Iris pigment epithelial cell (primary cell): ENCODE measurements at regions not wholly inside any gene's neighbourhood (a gene's known extent, or its start where the extent isn't known, plus 50 kb on each side); places are given as distances from the start of the nearest gene placed in this dataset.
A peak's percentile ranks its signal among the peaks of the same experiment; 100 is the strongest.

ENCODE experiments used
- DNase-seq: peaks from one replicate; pipeline ENCODE4 v3.0.0-alpha.2; 2011; ENCODE audit warnings: low read depth

DNA sequence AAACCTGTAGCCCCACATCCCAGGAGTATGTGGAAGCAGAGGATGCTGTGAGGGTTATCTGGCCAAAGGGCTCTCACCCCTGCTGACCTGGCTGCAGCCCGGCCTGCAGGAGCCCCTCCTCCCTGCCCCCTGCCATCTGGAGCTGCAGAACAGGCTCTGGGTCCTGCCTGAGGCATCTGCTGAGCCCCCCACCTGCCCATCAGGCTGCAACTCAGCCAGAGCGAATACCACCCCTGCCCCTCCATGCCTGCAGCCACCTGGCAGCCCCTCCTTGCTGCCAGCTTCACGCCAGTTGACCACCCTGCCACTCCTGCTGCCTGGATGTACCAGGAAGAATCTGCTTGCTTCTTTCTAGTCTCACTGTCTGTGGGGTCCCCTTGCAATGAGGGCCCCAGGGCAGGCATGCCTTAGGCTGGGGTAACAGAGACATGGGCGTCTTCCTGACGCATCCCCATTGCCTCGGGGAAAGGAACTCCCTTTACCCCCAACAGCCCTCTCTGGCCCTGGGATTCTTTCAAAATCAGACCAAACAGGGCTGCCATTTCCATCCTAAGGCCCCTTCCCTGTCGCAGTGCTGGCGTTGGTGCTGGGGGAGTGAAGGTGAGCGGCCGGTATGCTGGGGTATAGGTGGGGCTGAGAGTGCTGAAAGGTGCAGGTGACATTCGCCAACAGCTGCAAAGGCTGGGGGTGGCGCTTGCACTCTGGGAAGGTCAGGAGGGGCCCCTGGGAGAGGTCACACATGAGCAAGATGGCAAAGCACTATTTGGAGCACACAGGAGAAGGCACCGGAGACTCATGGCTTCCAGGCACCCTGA, 1334.6 kb downstream of the TBC1D22A start:
- DNase-seq = no peak

DNA sequence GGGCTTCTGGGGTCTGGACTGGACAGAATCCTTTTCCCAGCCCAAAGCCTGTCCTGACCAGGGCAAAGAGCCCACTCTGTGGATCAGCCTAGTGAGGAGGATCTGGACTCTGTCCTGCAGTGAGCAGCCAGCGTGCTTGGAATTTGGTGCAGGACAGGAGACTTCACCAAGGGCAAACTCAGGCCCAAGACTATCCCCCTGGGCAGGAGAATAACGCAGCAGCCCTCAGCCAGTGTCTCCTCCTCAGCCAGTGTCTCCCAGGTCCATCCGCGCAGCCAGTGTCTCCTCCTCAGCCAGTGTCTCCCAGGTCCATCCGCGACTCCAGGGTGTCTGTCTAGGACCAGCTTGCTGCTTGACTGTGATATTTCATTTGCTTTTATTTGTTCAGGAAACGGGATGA, 1334.0 kb downstream of the TBC1D22A start:
- no peak for DNase-seq

DNA sequence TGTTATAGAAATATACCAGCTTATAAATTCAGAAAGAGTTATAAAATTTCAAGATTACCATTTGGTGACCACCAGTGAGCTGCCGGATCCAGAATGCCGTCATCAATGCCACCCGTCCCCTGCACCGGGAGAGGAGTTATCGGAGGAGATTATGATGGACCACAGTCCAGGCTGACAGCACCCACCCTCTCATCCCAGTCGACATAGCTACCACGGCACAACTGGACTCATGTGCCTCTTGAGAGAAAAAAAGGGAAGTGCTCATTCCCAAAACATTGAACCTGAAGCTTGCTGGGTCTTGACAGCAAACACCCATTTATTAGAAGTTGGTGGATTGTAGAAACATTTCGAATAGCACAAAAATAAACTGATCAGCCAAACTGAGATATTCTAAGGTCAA, 1331.5 kb downstream of the TBC1D22A start:
- no peak for DNase-seq

DNA sequence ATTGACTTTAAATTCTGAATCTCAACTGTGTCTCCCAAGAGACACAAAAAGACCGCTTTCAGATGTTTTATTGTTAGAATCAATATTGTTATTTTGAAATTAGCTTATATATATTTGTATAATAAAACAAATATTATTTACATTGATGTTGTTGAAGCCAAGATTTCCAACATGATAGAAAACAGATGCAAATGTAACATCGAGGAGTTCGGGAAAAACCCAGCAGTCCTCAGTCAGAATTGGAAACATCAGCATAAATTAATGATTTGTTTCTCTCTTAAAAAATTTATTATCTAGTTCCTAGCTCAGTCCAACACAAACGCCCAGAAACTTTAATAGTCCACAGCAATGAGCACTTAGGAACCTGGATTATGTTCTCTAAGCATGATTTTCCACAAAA, 1330.4 kb downstream of the TBC1D22A start:
- DNase-seq = no peak

DNA sequence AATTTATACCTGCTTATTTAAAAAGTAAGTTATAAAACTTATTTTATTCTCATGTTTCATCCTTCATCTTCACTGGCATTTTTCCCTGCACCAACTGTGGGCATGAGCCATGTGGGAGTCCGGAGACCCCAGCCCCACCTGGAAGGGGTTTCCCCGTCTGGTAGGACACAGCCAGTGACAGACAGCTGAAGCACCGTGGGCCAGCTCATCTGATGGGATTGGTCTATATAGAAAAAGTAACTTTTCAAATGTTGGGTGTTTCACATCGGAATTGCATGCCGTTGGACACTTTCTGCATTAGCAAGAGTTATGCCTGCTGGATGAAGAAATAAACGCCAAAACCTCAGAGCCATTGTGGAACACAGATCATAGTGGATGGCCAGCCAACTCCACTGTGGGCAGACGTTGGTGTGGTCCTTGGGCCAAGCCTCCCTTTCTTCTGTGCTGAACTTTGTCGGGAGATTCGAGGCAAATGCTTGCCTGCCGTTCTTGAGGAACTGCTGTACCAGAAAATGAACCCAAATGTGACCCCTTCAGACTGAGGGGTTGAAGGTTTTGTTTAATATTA, 1329.3 kb downstream of the TBC1D22A start:
- no peak for DNase-seq

DNA sequence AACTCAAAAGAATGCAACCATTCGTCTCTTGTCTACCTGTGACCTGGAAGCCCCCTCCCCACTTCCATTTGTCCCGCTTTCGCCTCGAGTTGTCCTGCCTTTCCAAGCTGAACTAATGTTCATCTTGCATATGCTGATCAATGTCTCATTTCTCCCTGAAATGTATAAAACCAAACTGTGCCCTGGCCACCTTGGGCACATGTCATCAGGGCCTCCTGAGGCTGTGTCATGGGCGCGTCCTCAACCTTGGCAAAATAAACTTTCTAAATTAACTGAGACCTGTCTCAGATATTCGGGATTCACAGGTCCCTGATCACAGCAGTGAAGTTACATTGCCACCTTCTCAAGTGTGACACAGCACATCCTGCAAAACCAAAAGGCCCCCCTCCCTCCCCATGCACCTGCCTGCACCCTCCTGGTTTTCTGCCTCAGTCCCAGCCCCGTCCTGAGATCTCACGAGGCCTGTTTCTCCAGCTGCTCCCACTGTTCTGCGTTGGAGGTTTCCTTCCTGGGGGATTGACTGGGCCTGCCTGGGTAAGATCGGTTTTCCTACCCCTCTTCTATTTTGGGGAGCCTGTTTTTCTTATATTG, 1328.7 kb downstream of the TBC1D22A start:
- no peak for DNase-seq

DNA sequence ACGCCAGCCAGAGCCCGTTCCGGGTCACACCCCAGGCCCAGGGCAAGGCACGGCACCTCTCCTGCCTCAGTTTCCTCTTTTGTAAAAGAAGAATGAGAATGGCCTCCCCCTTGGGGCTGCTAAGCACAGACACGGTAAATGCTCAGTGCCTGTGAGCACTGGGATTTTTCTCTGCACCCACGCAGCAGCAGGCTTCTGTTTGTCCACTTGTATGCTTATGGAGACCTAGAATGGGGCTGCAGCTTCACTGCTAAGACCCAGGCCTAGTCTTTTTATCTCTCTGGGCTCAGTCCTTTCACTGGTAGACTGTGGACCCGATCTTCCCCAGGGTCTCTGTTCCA, 1327.9 kb downstream of the TBC1D22A start:
- DNase-seq = no peak

DNA sequence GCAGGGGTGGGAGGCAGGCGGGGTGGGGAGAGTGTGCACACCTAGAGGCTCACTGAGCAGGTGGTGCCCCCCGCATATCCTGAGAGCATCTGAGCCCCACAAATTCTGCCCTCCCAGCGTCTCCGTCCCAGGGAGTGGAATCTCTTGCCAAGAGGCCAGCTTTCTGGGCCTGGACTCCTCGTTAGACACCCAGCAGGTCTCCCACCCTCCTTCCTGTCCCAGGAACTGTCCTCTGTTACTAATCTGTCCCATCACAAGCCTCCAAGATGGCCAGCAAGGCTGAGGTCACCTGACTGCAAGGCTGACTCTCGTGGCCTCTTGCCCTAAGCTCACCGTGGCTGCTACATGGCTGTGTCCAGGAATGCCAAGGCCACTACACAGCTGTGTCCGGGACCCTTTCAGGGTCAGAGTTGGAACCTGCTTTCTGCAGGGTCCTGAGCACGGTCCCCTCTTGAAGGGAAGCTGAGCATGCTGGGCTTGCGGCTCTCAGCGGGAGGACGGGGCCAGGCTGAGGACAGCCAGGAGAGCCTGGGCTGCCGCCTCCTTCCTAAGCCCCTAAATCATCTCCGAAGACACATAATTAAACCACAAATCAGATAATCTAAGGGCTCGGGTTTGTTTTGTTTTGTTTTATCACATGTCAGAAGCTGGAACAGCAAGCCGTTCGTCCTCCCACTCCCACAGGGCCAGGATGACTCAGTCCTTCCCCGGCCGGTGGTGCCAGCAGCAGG, 1327.3 kb downstream of the TBC1D22A start:
- peak; percentile 27 for DNase-seq

DNA sequence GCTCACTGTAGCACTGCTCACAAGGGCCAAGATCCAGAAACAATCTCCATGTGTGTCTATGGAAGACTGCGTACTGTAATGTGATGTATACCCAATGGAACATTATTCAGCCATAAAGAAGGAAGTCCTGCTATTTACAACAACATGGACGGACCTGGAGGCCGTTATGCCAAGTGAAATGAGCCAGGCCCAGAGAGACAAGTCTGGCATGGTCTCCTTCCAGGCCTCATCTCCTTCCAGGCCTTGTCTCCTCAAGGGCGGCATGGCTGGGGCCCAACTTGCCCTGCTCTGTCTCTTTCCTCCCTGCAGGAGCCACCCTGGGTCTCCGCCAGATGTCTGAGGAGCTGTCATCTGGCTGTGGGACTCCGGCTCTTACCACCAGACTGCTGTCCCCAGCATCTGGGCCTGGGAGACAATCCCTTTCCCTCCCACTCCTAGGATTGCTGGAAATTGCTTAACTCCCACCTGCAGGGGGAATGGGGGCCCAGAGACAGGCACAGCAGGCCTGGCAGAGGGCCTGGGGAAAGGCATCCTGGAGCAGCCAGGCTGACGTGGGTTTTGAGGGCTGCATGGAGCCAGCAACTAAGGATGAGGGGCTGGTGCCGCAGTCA, 1326.6 kb downstream of the TBC1D22A start:
- no peak for DNase-seq

DNA sequence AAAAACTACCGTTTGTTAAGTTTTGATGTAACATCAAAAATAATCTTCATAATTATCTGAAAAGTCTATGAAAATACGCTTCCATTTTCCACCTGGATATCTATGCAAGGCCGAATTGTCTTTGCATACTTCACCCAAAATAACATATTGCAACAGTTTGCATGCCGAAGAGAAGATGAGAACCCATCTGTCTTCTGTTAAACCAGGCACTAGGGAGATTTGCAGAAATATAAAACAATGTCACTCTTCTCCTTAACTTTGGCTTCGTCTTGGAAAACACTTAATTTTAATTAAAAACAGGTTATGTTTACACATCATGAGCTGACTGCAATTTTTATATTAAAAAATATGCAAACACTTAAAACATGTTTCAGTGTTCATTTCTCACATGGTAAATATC, 1325.8 kb downstream of the TBC1D22A start:
- no peak for DNase-seq

DNA sequence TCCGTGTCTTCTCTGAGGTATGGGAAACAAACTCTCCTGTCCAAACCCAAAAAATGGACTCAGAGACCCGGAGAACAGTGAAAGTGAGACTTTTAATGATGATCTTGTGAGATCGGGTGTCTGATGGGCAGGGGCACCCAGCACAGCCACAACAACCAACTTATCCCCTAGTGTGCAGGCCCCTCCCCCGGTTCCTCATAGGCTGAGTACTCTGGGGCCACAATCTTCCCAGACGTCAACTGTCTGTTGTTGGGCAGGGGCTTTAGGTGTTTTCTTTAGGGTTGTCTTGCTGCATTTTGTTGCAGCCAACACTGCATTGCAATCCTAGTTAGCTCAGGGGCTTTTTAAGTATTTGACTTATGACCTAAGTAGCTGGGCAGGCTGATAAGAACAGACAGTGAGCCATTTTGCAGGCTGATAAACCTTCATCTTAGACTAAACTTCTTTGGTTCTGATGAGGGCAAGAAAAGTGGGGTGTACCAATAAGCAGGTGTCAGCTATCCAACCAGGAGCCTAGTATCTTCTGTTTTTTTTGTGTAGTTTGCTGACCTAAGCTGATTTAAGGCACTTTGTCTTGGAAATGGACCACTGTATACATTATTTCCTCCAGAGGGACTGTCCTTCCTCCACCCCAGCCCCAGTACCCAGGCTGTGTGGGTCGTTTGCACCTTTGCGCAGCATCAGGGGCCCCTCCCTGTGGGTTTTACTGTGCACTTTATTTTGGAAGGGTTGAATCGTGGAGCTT, 1323.6 kb downstream of the TBC1D22A start:
- no peak for DNase-seq

DNA sequence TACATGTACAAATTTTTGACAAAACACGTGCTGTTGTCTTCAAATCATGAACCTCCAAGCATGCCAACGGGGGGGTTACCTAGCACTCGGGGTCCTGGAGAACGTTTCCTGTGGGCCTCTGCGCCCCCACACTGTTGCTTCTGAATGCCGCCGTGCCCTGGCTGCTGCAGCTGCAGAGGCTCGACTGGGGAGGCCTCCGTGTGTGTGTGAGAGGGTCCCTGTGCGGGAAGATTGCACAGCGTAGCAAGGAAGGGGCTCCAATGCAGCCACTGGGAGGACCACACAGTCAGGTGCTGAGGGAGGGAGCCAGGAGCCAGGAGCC, 1322.2 kb downstream of the TBC1D22A start:
- no peak for DNase-seq

DNA sequence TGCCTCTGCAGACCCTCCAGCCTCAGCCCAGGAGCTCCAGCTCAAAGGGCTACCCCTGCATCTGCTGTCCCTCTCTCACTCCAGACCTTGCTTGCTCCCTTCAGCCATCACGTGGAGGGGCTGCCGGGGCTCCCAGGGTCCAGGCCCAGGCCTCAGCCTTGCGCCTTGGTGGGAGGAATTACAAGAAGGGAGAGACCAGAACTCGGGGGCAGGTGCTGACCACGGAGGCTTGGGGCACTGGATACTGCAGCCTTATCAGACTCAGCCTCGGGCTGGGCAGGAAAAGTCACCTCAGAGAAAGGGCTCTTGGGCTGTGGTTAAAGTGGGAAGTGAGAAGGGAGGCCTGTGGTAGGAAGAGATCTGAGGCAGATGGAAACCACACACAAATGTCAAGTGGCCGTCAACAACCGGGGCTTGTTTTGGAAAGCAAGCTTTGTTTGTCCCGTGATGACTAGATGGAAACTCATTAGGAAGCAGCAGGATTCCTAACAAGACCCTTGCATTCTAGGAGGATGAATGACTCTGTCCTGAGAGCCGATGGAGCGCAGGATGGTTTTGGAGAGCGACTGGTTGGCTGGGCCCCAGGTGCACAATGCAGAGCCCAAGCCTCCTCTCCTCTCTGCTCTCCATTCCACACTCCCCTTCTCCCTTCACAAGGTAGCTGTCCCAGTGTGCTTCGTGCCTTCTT, 1321.7 kb downstream of the TBC1D22A start:
- no peak for DNase-seq

DNA sequence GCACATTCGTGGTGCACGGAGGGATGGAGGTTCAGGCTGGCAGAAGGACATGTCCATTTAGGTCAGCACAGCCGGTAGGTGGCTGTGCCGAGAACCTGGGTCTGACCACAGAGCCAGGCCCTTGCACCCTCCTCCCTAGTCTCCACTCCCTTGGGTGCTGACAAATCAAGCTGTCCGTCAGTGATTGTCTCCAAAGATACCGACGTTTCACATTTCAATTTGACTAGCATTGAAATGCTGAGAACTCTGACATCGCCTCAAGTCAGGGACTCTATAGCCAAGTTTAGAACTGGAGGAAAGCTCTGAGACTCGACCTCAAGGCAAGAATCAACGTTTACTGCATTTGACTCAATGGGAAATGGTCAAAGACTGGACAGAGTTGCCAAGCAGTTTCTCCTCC, 1321.1 kb downstream of the TBC1D22A start:
- DNase-seq = no peak

DNA sequence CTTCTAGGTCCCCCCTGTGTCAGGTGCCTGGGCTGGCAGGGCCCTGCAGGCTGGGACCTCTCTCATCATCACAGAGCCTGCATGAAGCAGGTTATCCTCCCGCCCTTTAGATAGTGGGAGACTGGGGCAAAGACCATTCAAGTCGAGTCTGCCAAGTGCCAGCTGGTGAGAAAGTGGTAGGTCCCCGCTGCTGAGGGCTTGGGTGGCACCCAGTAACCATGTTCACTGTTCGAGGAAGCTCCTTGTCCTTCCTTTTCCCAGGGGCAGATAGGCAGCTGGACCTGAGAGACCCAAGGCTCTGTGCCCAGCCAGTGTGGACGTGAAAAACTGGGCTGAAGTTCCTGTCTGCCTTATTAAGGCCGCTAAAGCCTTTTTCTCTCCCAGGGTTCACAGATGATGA, 1319.8 kb downstream of the TBC1D22A start:
- no peak for DNase-seq

DNA sequence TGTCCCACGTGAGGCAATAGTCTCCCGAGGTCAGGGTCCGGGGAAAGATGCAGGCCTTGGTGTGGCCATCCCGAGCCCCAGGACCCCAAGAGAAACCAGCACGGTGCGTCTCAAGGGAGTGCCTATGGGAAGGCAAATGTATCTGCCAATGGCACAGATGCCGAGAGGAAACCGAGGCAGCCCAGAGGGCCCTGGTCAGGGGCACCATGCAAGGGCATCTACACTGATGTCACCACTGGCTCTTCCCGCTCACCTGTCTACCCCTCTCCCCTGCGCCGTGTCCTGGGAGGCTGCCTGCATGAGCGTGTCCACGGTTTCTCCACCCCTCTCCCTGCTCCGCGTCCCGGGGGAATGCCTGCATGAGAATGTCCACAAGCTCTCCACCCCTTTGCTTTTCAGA, 1318.8 kb downstream of the TBC1D22A start:
- no peak for DNase-seq

DNA sequence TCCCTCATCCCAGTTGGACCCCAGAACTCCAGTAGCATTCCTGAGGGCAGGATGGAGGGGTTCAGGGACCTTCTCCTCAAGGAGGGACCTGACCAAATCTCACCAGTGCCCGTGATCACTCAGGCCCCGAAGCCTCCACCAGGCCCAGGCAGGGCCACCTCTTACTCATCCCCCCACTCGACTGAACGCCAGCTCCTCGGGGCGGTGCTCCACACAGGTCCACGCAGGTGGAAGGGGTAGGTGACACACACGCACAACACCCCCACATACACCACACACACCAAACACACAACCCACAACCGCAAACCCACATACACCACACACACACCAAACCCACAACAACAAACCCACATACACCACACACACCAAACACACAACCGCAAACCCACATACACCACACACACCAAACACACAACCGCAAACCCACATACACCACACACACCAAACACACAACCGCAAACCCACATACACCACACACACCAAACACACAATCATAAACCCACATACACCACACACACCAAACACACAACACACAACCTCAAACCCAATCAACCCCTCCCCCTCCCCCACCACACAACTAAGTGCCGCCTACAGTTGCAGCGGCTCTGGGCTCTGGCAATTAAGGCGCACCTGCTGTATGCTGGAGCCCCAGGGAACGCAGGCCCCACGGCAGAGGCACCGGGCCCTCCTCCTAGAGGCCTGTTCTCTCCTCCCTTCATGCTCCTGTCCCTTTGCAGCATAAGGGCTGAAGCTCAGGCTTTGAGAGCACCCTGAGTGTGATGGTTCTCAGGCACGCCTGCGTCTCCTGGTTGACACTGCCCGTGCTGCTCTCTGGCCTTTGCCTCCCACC, 1318.1 kb downstream of the TBC1D22A start:
- no peak for DNase-seq

DNA sequence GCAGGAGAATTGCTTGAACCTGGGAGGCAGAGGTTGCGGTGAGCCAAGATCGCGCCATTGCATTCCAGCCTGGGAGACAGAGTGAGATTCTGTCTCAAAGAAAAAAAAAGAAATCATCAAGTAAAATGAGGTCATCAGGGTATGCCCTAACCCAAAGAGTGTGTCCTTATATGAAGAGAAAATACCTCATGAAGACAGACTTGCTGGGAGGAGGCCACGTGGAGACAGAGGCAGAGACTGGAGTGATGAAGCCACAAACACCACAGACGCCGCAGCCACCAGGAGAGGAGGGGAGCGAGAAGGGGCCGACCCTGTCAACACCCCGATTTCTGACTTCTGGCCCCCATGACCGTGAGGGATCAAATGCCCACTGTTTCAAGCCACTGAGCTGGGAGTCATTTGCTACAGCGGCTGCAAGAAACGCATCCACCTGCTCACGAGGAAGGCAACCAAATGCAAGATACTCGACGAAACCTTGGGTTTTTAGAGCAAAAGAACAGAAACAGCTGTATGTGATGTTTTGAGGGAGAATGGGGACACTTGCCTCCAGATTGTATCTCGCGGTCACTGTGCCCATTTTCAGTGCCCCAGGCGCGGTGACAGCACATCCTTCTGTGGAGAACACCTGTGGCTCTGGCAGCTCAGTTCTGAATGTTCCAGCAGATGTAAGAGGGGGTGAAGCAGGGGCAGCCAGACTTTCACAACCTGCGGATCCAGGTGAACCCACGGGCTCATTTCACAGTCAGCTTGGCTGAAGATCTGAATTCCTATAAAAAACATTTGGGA, 1317.2 kb downstream of the TBC1D22A start:
- DNase-seq = no peak

DNA sequence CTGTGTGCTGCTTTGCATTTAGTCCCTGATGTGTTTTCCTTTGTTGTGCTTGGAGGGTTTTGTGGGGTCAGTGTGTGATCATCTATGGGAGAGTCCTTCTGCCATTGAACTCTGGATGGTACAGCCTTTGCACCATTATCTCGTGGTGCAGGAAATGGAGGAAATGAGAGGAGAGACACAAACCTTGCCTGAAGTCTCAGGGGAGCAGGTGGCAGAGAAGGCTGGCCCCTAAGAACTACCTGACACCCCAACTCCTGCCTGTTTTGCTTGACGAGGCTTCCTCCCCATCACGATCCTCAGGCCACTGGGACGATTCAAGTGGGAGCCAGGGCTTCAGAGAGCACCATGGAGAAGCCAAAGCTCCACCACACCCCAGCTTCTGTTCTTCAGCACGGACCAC, 1316.4 kb downstream of the TBC1D22A start:
- no peak for DNase-seq

DNA sequence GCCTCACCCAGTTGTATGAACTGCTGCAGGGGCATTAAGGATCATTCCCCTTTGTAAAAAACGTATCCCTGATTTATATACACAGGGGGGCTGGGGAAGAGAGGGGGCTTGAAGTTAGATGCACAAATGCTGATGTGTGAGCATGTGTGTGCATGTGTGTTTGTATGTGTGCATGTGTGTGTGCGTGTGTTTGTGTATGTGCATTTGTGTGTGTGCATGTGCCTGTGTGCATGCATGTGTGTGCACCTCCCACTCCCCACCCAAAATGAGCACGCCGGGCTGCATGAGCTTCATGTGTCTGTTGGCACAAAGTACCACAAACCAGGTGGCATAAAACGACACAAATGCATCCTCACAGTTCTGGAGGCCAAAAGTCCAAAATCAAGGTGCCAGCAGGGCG, 1315.2 kb downstream of the TBC1D22A start:
- DNase-seq = no peak
